Ovary (tissue), 7 donors: ENCODE measurements at regions not wholly inside any gene's neighbourhood (a gene's known extent, or its start where the extent isn't known, plus 50 kb on each side); places are given as distances from the start of the nearest gene placed in this dataset.
A peak's percentile ranks its signal among the peaks of the same experiment; 100 is the strongest.

Experiments
- DNase-seq, 5 donors: peaks; one replicate each; pipeline ENCODE4 v3.0.0-alpha.2; 2019 to 2020
- H3K27ac ChIP-seq, 2 donors: fragments of 200-600 bp; one replicate each; pipeline versions ENCODE4 v1.5.1 to v1.8.0; 2019 to 2022
- H3K27me3 ChIP-seq: fragments of 200-600 bp; one replicate; pipeline ENCODE4 v1.8.0; 2022
- H3K36me3 ChIP-seq: fragments of 200-600 bp; sonication (generic); one replicate; pipeline ENCODE4 v1.5.1; 2019
- H3K4me1 ChIP-seq: one replicate; pipeline ENCODE4 v1.8.1; 2013; ENCODE audit warnings: mild to moderate bottlenecking, moderate library complexity; ENCODE audit not compliant: insufficient read depth
- H3K4me3 ChIP-seq: fragments of 200-600 bp; sonication (generic); one replicate; pipeline ENCODE4 v1.5.1; 2017
- H3K9me3 ChIP-seq, 2 donors: fragments of 200-600 bp in 1 of 2; sonication (generic) in 1 of 2; one replicate each; pipeline versions ENCODE4 v1.5.1 to v1.8.1; 2013 to 2019; ENCODE audit warnings: mild to moderate bottlenecking in 1 of 2, moderate library complexity in 1 of 2
- EP300 ChIP-seq: sonication (generic); formaldehyde crosslinking; IDR thresholded peaks from one replicate; pipeline ENCODE4 v1.6.1; 2017; ENCODE audit warnings: antibody characterized with exemption
- POLR2A ChIP-seq: fragments of 450-650 bp; IDR thresholded peaks from one replicate; pipeline ENCODE4 v1.6.1; 2017; ENCODE audit warnings: antibody characterized with exemption, mild to moderate bottlenecking, moderate library complexity
- WGBS, 3 donors: extraction: QIAGEN DNeasy Blood & Tissue Kit in 1 of 3; methylation state at CpG; one replicate each; pipeline versions ENCODE4 v1.1.5 to v1.1.7; 2013 to 2017; 5-methylcytosine and 5-hydroxymethylcytosine counted together
- intact Hi-C, 4 donors: fragments of 100-400 bp; cut with DNase I; formaldehyde crosslinking; loops; one replicate each; pipeline versions ENCODE4 v1.11.0 to v1.15.1; 2022 to 2023
- TF ChIP-seq, protein P1 (sequence below), 3 donors: fragments of 450-650 bp in 2 of 3; fragments of 200-600 bp in 1 of 3; IDR thresholded peaks; one replicate each; pipeline versions ENCODE4 v1.5.1 to v1.8.0; 2016 to 2022; ENCODE audit warnings: antibody characterized with exemption in 3 of 3, mild to moderate bottlenecking in 1 of 3
- donor health status: DM: no; HTN: no; CAD: no; lungs with moderate emphysema.
- donor health status: DM: no; HTN: no; CAD: no.
- donor health status: Bipolar disorder and iron deficiency.
- donor health status: DM: no; HTN: no; CAD: no.
- donor health status: DM: yes; HTN: yes; CAD: no.

GRCh38 chr9:4932681-4933080 is 52.4 kb upstream of the JAK2 start:
- no peak for DNase-seq
- Histone ChIP-seq H3K4me3 (no peak overlapping the region), H3K27ac (no peak overlapping the region), H3K27me3 (no peaks in the 10 kb centered on the region), H3K4me1 (peaks cover 14% of the 10 kb centered on the region), H3K9me3 (no peaks in the 10 kb centered on the region), H3K36me3 (no peaks in the 10 kb centered on the region)
- TF ChIP-seq EP300 (no peak), POLR2A (no peak)
- TF ChIP-seq, protein P1, sequence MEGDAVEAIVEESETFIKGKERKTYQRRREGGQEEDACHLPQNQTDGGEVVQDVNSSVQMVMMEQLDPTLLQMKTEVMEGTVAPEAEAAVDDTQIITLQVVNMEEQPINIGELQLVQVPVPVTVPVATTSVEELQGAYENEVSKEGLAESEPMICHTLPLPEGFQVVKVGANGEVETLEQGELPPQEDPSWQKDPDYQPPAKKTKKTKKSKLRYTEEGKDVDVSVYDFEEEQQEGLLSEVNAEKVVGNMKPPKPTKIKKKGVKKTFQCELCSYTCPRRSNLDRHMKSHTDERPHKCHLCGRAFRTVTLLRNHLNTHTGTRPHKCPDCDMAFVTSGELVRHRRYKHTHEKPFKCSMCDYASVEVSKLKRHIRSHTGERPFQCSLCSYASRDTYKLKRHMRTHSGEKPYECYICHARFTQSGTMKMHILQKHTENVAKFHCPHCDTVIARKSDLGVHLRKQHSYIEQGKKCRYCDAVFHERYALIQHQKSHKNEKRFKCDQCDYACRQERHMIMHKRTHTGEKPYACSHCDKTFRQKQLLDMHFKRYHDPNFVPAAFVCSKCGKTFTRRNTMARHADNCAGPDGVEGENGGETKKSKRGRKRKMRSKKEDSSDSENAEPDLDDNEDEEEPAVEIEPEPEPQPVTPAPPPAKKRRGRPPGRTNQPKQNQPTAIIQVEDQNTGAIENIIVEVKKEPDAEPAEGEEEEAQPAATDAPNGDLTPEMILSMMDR (IDR thresholded peaks at IDR 0.05), result no peak
- WGBS, 3 donors, result 65 to 75% (median 72%) methylated on average over 4 of the region's 4 CpGs
- intact Hi-C loops, result no loop called here

DNA sequence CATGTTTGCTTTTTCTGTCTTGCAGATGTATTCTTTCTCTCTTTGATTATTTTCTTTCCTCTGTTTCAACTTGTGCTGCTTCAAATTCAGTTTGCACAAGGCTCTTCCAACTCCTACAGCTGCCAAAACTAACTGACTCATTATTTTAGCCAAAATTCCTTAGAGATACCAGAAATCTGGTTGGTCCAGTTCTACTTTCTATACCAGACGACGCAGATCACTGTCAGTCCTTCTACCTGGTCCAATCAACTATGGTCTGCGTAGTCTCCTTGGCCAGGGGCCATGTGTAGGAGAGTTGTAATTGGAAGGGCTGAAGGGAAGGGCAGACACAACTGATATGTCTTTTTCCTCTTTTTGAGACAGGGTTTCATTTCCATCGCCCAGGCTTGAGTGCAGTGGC is 51.9 kb upstream of the JAK2 start:
- 6 to 11% (median 9%) methylated on average over 4 of the region's 4 CpGs for WGBS, 3 donors
- H3K4me3 ChIP-seq, result peak overlapping the region; percentile 17
- no peaks in the 10 kb centered on the region for H3K36me3 ChIP-seq
- peaks cover 14% of the 10 kb centered on the region for H3K4me1 ChIP-seq
- no peaks in the 10 kb centered on the region for H3K9me3 ChIP-seq
- intact Hi-C loops, result no loop called here
- H3K27ac ChIP-seq, result peak overlapping the region; percentile 4 to 43
- TF ChIP-seq, protein P1 (IDR thresholded peaks at IDR 0.05), result no peak
- TF ChIP-seq POLR2A, result no peak
- no peak for TF ChIP-seq EP300
- DNase-seq, result peak; percentile 57 to 76 (median 67)
- no peaks in the 10 kb centered on the region for H3K27me3 ChIP-seq

GRCh38 chr9:4933861-4934260 is 51.2 kb upstream of the JAK2 start:
- TF ChIP-seq, protein P1 (IDR thresholded peaks at IDR 0.05), result no peak
- no peak for TF ChIP-seq POLR2A
- TF ChIP-seq EP300, result no peak
- Histone ChIP-seq H3K4me1 (peaks cover 12% of the 10 kb centered on the region), H3K36me3 (no peaks in the 10 kb centered on the region), H3K27me3 (no peaks in the 10 kb centered on the region), H3K9me3 (no peaks in the 10 kb centered on the region), H3K4me3 (no peak overlapping the region), H3K27ac (no peak overlapping the region)
- DNase-seq, result no peak
- intact Hi-C loops, result no loop called here
- 88 to 99% (median 92%) methylated on average over 2 of the region's 2 CpGs for WGBS, 3 donors

GRCh38 chr9:4935001-4935672 is 49.9 kb upstream of the JAK2 start:
- Histone ChIP-seq H3K4me3 (no peak overlapping the region), H3K36me3 (no peaks in the 10 kb centered on the region), H3K9me3 (no peaks in the 10 kb centered on the region), H3K4me1 (peaks cover 12% of the 10 kb centered on the region), H3K27me3 (no peaks in the 10 kb centered on the region), H3K27ac (no peak overlapping the region)
- DNase-seq, result no peak
- TF ChIP-seq, protein P1 (IDR thresholded peaks at IDR 0.05), result no peak
- TF ChIP-seq EP300 (no peak), POLR2A (no peak)
- 62 to 75% (median 73%) methylated on average over 4 of the region's 4 CpGs for WGBS, 3 donors
- intact Hi-C loops, result no loop called here
